PC-9 (cell line): ENCODE measurements at regions not wholly inside any gene's neighbourhood (a gene's known extent, or its start where the extent isn't known, plus 50 kb on each side); places are given as distances from the start of the nearest gene placed in this dataset.

Experiments used
- CTCF ChIP-seq: fragments of 200-600 bp; sonication (generic); conservative IDR thresholded peaks from 2 replicates; pipeline ENCODE4 v1.6.1; 2017; ENCODE audit warnings: mixed run types, antibody characterized with exemption, mild to moderate bottlenecking, moderate library complexity
- EZH2 ChIP-seq: fragments of 200-600 bp; sonication (generic); IDR thresholded peaks from 2 replicates; pipeline ENCODE4 v1.8.0; 2017; ENCODE audit warnings: antibody characterized with exemption, low read depth

GRCh38 chr3:165442061-165442460 is 245.9 kb upstream of the SLITRK3 start:
- TF ChIP-seq CTCF (no peak), EZH2 (no peak)
